ENCODE measurements at regions not wholly inside any gene's neighbourhood (a gene's known extent, or its start where the extent isn't known, plus 50 kb on each side); places are given as distances from the start of the nearest gene placed in this dataset.

DNA sequence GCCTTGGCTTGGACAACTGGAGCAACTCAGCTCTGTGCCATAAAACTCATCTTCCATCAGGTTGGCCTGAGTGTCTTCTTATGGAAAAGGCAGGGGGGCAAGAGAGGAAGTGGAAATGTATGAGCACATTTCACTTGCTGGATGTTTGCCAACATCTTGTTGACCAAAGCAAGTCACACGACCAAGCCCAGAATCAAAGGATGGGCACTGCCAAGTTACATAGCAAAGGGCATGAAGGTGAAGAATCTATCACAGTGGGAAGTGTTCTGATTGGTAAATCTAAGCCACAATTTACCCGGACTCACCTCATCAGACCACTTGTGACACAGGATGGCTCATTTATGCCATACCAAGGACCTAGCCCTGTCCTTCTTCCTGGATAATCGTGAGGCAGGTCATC is 310.5 kb upstream of the IRX5 start:
- TF ChIP-seq, protein P1, sequence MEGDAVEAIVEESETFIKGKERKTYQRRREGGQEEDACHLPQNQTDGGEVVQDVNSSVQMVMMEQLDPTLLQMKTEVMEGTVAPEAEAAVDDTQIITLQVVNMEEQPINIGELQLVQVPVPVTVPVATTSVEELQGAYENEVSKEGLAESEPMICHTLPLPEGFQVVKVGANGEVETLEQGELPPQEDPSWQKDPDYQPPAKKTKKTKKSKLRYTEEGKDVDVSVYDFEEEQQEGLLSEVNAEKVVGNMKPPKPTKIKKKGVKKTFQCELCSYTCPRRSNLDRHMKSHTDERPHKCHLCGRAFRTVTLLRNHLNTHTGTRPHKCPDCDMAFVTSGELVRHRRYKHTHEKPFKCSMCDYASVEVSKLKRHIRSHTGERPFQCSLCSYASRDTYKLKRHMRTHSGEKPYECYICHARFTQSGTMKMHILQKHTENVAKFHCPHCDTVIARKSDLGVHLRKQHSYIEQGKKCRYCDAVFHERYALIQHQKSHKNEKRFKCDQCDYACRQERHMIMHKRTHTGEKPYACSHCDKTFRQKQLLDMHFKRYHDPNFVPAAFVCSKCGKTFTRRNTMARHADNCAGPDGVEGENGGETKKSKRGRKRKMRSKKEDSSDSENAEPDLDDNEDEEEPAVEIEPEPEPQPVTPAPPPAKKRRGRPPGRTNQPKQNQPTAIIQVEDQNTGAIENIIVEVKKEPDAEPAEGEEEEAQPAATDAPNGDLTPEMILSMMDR (IDR thresholded peaks at IDR 0.05; ENCODE audit: insufficient read depth, low read depth, low read length, missing control alignments) = no peak
- no peak overlapping the region for H3K4me3 ChIP-seq (ENCODE audit: low read depth, low read length)
- DNase-seq (ENCODE audit: low read depth) = no peak

DNA sequence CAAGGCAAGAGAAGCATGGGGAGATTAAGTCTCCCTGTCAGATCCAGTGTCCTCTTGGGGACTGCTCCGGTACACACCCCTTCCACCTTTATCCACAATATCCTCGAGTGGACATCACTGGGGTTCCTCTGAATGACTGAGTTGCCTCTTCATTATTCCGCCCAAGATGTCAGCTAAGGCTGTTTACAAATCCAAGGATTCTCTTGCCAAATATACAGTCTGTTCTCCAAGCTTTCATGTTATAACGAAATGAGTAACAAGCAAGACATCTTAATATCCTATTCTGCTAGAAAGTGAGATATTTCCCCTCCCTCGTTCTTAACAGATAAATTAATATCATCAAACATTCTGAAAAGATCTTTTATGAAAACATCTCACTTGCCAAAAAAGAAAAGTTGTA is 314.1 kb upstream of the IRX5 start:
- no peak for DNase-seq (ENCODE audit: low read depth)
- no peak overlapping the region for H3K4me3 ChIP-seq (ENCODE audit: low read depth, low read length)
- TF ChIP-seq, protein P1 (IDR thresholded peaks at IDR 0.05; ENCODE audit: insufficient read depth, low read depth, low read length, missing control alignments) = no peak

DNA sequence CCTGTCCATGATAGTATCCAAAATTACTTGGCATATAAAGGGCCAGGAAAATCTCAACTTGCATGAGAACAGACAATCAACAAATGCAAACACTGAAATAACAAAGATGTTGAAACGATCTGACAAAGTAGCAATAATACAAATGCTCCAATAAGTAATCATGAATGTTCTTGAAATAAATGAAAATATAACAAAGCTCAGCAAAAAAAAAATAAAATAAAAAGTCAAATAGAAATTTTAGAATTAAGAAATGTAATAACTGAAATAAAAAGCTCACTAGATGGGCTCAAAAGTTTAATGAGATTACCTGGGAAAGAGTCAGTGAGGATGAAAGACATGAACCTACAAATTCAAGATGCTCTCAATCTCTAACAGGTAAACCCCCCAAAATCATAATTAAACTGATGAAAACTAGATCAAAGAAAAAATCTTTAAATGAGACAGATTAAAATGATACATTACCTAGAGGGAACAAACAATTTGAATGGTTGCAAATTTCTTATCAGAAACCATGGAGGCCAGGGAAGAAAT is 319.0 kb upstream of the IRX3 start:
- no peak for DNase-seq (ENCODE audit: low read depth)
- TF ChIP-seq, protein P1 (IDR thresholded peaks at IDR 0.05; ENCODE audit: insufficient read depth, low read depth, low read length, missing control alignments) = no peak
- no peak overlapping the region for H3K4me3 ChIP-seq (ENCODE audit: low read depth, low read length)

DNA sequence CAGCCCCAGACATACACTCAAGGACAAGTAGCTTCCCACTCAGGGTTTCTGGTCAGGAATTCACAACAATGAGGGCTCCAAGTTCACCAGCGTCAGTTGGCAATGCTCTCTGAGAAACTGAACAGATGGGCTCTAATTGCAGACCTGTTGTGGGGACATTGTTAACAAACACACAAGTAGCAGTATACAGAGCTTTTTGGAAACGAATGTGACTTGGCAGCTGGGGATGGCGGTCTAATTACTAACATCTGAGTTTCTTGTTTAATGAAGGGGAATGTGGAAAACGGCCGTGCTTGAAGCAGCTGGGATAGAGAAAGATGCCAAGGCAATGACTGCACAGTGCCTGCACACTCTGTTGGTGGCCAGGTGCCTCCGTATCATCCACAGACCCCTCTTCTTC is 316.1 kb upstream of the IRX3 start:
- H3K4me3 ChIP-seq (ENCODE audit: low read depth, low read length) = no peak overlapping the region
- no peak for DNase-seq (ENCODE audit: low read depth)
- TF ChIP-seq, protein P1 (IDR thresholded peaks at IDR 0.05; ENCODE audit: insufficient read depth, low read depth, low read length, missing control alignments) = no peak

DNA sequence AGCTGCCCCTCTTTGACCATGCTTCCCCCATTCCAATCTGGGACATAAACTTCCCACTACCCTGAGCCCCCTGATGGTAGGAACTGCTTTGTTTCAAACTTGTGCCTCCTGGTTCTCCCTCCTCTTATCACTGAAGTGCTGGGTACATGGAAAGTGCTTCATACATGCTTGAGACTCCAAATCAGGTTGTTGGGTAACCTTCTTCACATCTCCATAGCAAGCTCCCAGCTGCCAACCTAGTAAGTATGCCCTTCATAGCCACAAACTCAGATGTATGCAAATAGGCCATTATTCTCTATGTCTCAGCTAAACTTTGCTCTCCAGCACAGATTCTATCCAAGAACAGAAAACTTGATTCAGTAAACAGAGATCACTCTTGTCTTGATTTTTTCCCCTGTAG is 310.6 kb upstream of the IRX3 start:
- no peak overlapping the region for H3K4me3 ChIP-seq (ENCODE audit: low read depth, low read length)
- TF ChIP-seq, protein P1 (IDR thresholded peaks at IDR 0.05; ENCODE audit: insufficient read depth, low read depth, low read length, missing control alignments) = no peak
- DNase-seq (ENCODE audit: low read depth) = no peak

DNA sequence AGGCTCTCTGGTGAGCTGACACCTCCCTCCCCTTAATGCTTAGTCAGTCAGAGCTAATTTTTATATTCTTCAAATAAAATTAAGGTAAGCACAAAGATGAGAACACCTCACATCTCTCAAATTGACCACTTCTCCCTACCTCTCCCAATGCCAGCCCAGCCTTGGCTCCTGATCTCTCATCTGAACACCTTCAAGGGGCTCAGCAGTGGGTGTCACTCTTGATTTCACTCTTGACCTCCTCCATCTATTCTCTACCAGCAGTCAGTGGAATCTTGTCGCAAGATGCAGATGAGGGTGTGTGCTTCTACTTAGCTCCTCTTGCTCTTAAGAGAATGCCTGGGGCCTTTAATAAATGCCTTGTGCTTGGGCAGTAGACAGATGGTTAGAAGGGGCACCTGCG is 309.0 kb upstream of the IRX3 start:
- TF ChIP-seq, protein P1 (IDR thresholded peaks at IDR 0.05; ENCODE audit: insufficient read depth, low read depth, low read length, missing control alignments) = no peak
- no peak overlapping the region for H3K4me3 ChIP-seq (ENCODE audit: low read depth, low read length)
- DNase-seq (ENCODE audit: low read depth) = no peak
